ENCODE measurements at regions not wholly inside any gene's neighbourhood (a gene's known extent, or its start where the extent isn't known, plus 50 kb on each side); places are given as distances from the start of the nearest gene placed in this dataset.

GRCh38 chr20:24797113-24797512 is 152.0 kb upstream of the CST7 start:
- Histone ChIP-seq H3K27ac (ENCODE audit: insufficient read depth, low read depth, low read length) (no peak overlapping the region), H3K9ac (replicated peaks; ENCODE audit: extremely low read depth, insufficient read depth, low read length) (no peak overlapping the region), H3K36me3 (ENCODE audit: control insufficient read depth in 2 of 2, extremely low read depth in 1 of 2, insufficient read depth in 2 of 2, low read length in 2 of 2) (no peaks in the 10 kb centered on the region), H3K27me3 (ENCODE audit: control insufficient read depth in 2 of 2, insufficient read depth in 2 of 2, low read length in 2 of 2) (no peaks in the 10 kb centered on the region), H3K9me3 (replicated peaks; ENCODE audit: control insufficient read depth, insufficient read depth, low read length) (no peaks in the 10 kb centered on the region), H3K9me1 (replicated peaks; ENCODE audit: control insufficient read depth, extremely low read depth, insufficient read depth, low read length) (no peaks in the 10 kb centered on the region), H3K4me3 (replicated peaks in 1 of 3; ENCODE audit: insufficient read depth in 1 of 3, low read depth in 1 of 3, low read length in 3 of 3) (no peak overlapping the region), H4K20me1 (replicated peaks; ENCODE audit: control insufficient read depth, extremely low read depth, insufficient read depth, low read length) (no peaks in the 10 kb centered on the region), H3K79me2 (ENCODE audit: control insufficient read depth, insufficient read depth, low read length) (no peaks in the 10 kb centered on the region), H3K4me2 (ENCODE audit: insufficient read depth, low read length) (no peak overlapping the region), H2AFZ (ENCODE audit: low read depth, low read length) (no peak overlapping the region), H3K4me1 (ENCODE audit: control insufficient read depth, extremely low read depth, insufficient read depth, low read length) (no peaks in the 10 kb centered on the region)
- dilution Hi-C loops (cut with MboI; ENCODE audit: extremely low pct_ligation_motif_present, low sequenced_read_pairs) = no loop called here
- CTCF ChIA-PET = no interaction called here
- DNase-seq (ENCODE audit: low read depth, low spot score) (no peak), FAIRE-seq (no peak)
- POLR2A ChIA-PET = no interaction called here
- intact Hi-C loops (cut with micrococcal nuclease) = no loop called here
- TF ChIP-seq MAX (IDR thresholded peaks at IDR 0.05; ENCODE audit: insufficient read depth, insufficient read length) (no peak), MYC (IDR thresholded peaks at IDR 0.05; ENCODE audit: low read depth, low read length) (no peak), POLR2A (IDR thresholded peaks at IDR 0.05; ENCODE audit: low read depth, low read length) (no peak), POLR2AphosphoS5 (IDR thresholded peaks at IDR 0.05; ENCODE audit: insufficient read depth, low read depth, low read length) (no peak)
- BruUV-seq (replicated peaks) = no TSS peak

GRCh38 chr20:24797745-24798655 is 151.1 kb upstream of the CST7 start:
- no TSS peak for BruUV-seq (replicated peaks)
- DNase-seq (ENCODE audit: low read depth, low spot score) (no peak), FAIRE-seq (no peak)
- intact Hi-C loops (cut with micrococcal nuclease) (no loop called here), dilution Hi-C loops (cut with MboI; ENCODE audit: extremely low pct_ligation_motif_present, low sequenced_read_pairs) (no loop called here)
- Histone ChIP-seq H3K27ac (ENCODE audit: insufficient read depth, low read depth, low read length) (no peak overlapping the region), H3K36me3 (ENCODE audit: control insufficient read depth in 2 of 2, extremely low read depth in 1 of 2, insufficient read depth in 2 of 2, low read length in 2 of 2) (no peaks in the 10 kb centered on the region), H4K20me1 (replicated peaks; ENCODE audit: control insufficient read depth, extremely low read depth, insufficient read depth, low read length) (no peaks in the 10 kb centered on the region), H3K27me3 (ENCODE audit: control insufficient read depth in 2 of 2, insufficient read depth in 2 of 2, low read length in 2 of 2) (no peaks in the 10 kb centered on the region), H3K9me3 (replicated peaks; ENCODE audit: control insufficient read depth, insufficient read depth, low read length) (no peaks in the 10 kb centered on the region), H3K79me2 (ENCODE audit: control insufficient read depth, insufficient read depth, low read length) (no peaks in the 10 kb centered on the region), H2AFZ (ENCODE audit: low read depth, low read length) (no peak overlapping the region), H3K4me3 (replicated peaks in 1 of 3; ENCODE audit: insufficient read depth in 1 of 3, low read depth in 1 of 3, low read length in 3 of 3) (no peak overlapping the region), H3K4me1 (ENCODE audit: control insufficient read depth, extremely low read depth, insufficient read depth, low read length) (no peaks in the 10 kb centered on the region), H3K9me1 (replicated peaks; ENCODE audit: control insufficient read depth, extremely low read depth, insufficient read depth, low read length) (no peaks in the 10 kb centered on the region), H3K4me2 (ENCODE audit: insufficient read depth, low read length) (no peak overlapping the region), H3K9ac (replicated peaks; ENCODE audit: extremely low read depth, insufficient read depth, low read length) (no peak overlapping the region)
- POLR2A ChIA-PET = no interaction called here
- CTCF ChIA-PET = no interaction called here
- TF ChIP-seq JUN (IDR thresholded peaks at IDR 0.05; ENCODE audit: borderline replicate concordance, insufficient read depth, insufficient read length, low read depth) = no peak
- no peak for TF ChIP-seq CTCF (IDR thresholded peaks at IDR 0.05; ENCODE audit: extremely low read depth in 1 of 2, insufficient read depth in 1 of 2, low read depth in 1 of 2, low read length in 2 of 2)

Data from endothelial cell of umbilical vein (primary cell).